ENCODE measurements at regions not wholly inside any gene's neighbourhood (a gene's known extent, or its start where the extent isn't known, plus 50 kb on each side); places are given as distances from the start of the nearest gene placed in this dataset.

- no peak for TF ChIP-seq CTCF (IDR thresholded peaks at IDR 0.05)
- TF ChIP-seq POLR2A (IDR thresholded peaks at IDR 0.05), result no peak
Measured at GRCh38 chr4:14070289-14070880, 442.9 kb upstream of the BOD1L1 start.
